ENCODE measurements at regions not wholly inside any gene's neighbourhood (a gene's known extent, or its start where the extent isn't known, plus 50 kb on each side); places are given as distances from the start of the nearest gene placed in this dataset.

DNA sequence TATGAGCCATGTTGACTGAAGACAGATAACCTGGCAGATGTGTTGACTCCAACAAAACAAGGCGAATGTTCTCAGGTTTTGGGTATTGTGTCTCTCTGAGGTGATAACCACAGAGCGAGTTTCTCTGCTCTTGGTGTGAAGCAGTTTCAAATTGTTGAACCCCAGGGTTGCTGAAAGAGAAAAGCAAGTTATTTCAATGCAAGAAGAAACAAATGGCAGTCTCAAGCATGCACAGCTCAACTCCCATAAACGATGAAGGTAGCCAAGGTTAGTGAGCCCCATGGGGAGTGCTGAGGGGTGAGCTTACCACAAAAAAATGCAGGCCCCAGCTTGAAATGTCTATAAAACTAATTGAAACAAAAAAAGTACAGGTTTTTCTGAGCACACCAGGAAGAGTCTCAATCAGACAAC, 220.8 kb upstream of the DAPK1 start:
- ChIA-PET POLR2A (no interaction called here), CTCF (no interaction called here)
- Histone ChIP-seq H3K27ac (ENCODE audit: insufficient read depth, low read depth, low read length) (no peak overlapping the region), H3K4me2 (ENCODE audit: insufficient read depth, low read length) (no peak overlapping the region), H3K27me3 (ENCODE audit: control insufficient read depth in 2 of 2, insufficient read depth in 2 of 2, low read length in 2 of 2) (no peaks in the 10 kb centered on the region), H3K36me3 (ENCODE audit: control insufficient read depth in 2 of 2, extremely low read depth in 1 of 2, insufficient read depth in 2 of 2, low read length in 2 of 2) (no peaks in the 10 kb centered on the region), H3K9me1 (replicated peaks; ENCODE audit: control insufficient read depth, extremely low read depth, insufficient read depth, low read length) (no peaks in the 10 kb centered on the region), H2AFZ (ENCODE audit: low read depth, low read length) (no peak overlapping the region), H3K4me3 (replicated peaks in 1 of 3; ENCODE audit: insufficient read depth in 1 of 3, low read depth in 1 of 3, low read length in 3 of 3) (no peak overlapping the region), H3K4me1 (ENCODE audit: control insufficient read depth, extremely low read depth, insufficient read depth, low read length) (no peaks in the 10 kb centered on the region), H3K9me3 (replicated peaks; ENCODE audit: control insufficient read depth, insufficient read depth, low read length) (no peaks in the 10 kb centered on the region), H3K79me2 (ENCODE audit: control insufficient read depth, insufficient read depth, low read length) (no peaks in the 10 kb centered on the region), H4K20me1 (replicated peaks; ENCODE audit: control insufficient read depth, extremely low read depth, insufficient read depth, low read length) (no peaks in the 10 kb centered on the region), H3K9ac (replicated peaks; ENCODE audit: extremely low read depth, insufficient read depth, low read length) (no peak overlapping the region)
- BruUV-seq (replicated peaks): no TSS peak
- DNase-seq (ENCODE audit: low read depth, low spot score) (no peak), FAIRE-seq (no peak)
- intact Hi-C loops (cut with micrococcal nuclease): loop anchor here (10.0 kb wide), 1 partner anchor 332 kb away; the partner anchor contains the start of gene GAS1
- no peak for TF ChIP-seq POLR2A (IDR thresholded peaks at IDR 0.05; ENCODE audit: low read depth, low read length)
- TF ChIP-seq, protein P1, sequence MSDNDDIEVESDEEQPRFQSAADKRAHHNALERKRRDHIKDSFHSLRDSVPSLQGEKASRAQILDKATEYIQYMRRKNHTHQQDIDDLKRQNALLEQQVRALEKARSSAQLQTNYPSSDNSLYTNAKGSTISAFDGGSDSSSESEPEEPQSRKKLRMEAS (IDR thresholded peaks at IDR 0.05; ENCODE audit: insufficient read depth, insufficient read length): no peak
- TF ChIP-seq, protein P2, sequence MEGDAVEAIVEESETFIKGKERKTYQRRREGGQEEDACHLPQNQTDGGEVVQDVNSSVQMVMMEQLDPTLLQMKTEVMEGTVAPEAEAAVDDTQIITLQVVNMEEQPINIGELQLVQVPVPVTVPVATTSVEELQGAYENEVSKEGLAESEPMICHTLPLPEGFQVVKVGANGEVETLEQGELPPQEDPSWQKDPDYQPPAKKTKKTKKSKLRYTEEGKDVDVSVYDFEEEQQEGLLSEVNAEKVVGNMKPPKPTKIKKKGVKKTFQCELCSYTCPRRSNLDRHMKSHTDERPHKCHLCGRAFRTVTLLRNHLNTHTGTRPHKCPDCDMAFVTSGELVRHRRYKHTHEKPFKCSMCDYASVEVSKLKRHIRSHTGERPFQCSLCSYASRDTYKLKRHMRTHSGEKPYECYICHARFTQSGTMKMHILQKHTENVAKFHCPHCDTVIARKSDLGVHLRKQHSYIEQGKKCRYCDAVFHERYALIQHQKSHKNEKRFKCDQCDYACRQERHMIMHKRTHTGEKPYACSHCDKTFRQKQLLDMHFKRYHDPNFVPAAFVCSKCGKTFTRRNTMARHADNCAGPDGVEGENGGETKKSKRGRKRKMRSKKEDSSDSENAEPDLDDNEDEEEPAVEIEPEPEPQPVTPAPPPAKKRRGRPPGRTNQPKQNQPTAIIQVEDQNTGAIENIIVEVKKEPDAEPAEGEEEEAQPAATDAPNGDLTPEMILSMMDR (IDR thresholded peaks at IDR 0.05; ENCODE audit: extremely low read depth in 1 of 2, insufficient read depth in 1 of 2, low read depth in 1 of 2, low read length in 2 of 2): no peak
- no peak for TF ChIP-seq POLR2AphosphoS5 (IDR thresholded peaks at IDR 0.05; ENCODE audit: insufficient read depth, low read depth, low read length)
- TF ChIP-seq FOS (IDR thresholded peaks at IDR 0.05; ENCODE audit: borderline replicate concordance, insufficient read depth, low read length): no peak
- TF ChIP-seq MYC (IDR thresholded peaks at IDR 0.05; ENCODE audit: low read depth, low read length): no peak
- TF ChIP-seq JUN (IDR thresholded peaks at IDR 0.05; ENCODE audit: borderline replicate concordance, insufficient read depth, insufficient read length, low read depth): no peak
- no peak for TF ChIP-seq EZH2 (IDR thresholded peaks at IDR 0.05; ENCODE audit: borderline replicate concordance, low read depth, low read length, severe bottlenecking)
- TF ChIP-seq GATA2 (IDR thresholded peaks at IDR 0.05; ENCODE audit: insufficient read depth, insufficient read length, low read depth, low read length): no peak
- dilution Hi-C loops (cut with MboI; ENCODE audit: extremely low pct_ligation_motif_present, low sequenced_read_pairs): no loop called here

Data from endothelial cell of umbilical vein (primary cell).